Neural progenitor cell (in vitro differentiated cells): ENCODE measurements at regions not wholly inside any gene's neighbourhood (a gene's known extent, or its start where the extent isn't known, plus 50 kb on each side); places are given as distances from the start of the nearest gene placed in this dataset.
"Not testable (repeated sequence)": the region's sequence is repeated elsewhere in the genome, so short reads cannot be mapped to it uniquely, and the experiment has no call there.

Experiments
- CTCF ChIP-seq: fragments of 200-600 bp; sonication (generic); IDR thresholded peaks from 2 replicates; pipeline ENCODE4 v1.5.1; 2017; ENCODE audit warnings: antibody characterized with exemption, mild to moderate bottlenecking
- EZH2 ChIP-seq: fragments of 200-600 bp; sonication (generic); IDR thresholded peaks from 2 replicates; pipeline ENCODE4 v1.6.1; 2017; ENCODE audit warnings: antibody characterized with exemption, mild to moderate bottlenecking, moderate library complexity

DNA sequence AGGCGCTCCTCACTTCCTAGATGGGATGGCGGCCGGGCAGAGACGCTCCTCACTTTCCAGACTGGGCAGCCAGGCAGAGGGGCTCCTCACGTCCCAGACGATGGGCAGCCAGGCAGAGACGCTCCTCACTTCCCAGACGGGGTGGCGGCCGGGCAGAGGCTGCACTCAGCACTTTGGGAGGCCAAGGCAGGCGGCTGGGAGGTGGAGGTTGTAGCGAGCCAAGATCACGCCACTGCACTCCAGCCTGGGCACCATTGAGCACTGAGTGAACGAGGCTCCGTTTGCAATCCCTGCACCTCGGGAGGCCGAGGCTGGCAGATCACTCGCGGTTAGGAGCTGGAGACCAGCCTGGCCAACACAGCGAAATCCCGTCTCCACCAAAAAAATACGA is 72.0 kb upstream of the LRPPRC start:
- TF ChIP-seq CTCF, EZH2: not testable (repeated sequence)
